H1 (cell line): ENCODE measurements at regions not wholly inside any gene's neighbourhood (a gene's known extent, or its start where the extent isn't known, plus 50 kb on each side); places are given as distances from the start of the nearest gene placed in this dataset.

Source experiments
- RAD21 ChIP-seq, 2 experiments: IDR thresholded peaks in 1 of 2; conservative IDR thresholded peaks in 1 of 2; 2 replicates each; pipeline ENCODE4 v1.6.1; 2011; ENCODE audit warnings: low read depth in 2 of 2, low read length in 2 of 2, improper control_type of control experiment in 1 of 2, inconsistent platforms in 1 of 2, mild to moderate bottlenecking in 1 of 2, moderate library complexity in 1 of 2
- YY1 ChIP-seq: IDR thresholded peaks from 2 replicates; pipeline ENCODE4 v1.6.1; 2011; ENCODE audit warnings: low read depth, mild to moderate bottlenecking, low read length
- TF ChIP-seq, protein P1 (sequence below): fragments of 300-600 bp; sonication (generic); IDR thresholded peaks from 2 replicates; pipeline ENCODE4 v1.7.1; 2012; ENCODE audit warnings: low read length, moderate library complexity, mild to moderate bottlenecking, inconsistent platforms; ENCODE audit not compliant: insufficient replicate concordance

GRCh38 chr9:107872457-107873192, 383.1 kb upstream of the KLF4 start (continued):
- TF ChIP-seq, protein P1, sequence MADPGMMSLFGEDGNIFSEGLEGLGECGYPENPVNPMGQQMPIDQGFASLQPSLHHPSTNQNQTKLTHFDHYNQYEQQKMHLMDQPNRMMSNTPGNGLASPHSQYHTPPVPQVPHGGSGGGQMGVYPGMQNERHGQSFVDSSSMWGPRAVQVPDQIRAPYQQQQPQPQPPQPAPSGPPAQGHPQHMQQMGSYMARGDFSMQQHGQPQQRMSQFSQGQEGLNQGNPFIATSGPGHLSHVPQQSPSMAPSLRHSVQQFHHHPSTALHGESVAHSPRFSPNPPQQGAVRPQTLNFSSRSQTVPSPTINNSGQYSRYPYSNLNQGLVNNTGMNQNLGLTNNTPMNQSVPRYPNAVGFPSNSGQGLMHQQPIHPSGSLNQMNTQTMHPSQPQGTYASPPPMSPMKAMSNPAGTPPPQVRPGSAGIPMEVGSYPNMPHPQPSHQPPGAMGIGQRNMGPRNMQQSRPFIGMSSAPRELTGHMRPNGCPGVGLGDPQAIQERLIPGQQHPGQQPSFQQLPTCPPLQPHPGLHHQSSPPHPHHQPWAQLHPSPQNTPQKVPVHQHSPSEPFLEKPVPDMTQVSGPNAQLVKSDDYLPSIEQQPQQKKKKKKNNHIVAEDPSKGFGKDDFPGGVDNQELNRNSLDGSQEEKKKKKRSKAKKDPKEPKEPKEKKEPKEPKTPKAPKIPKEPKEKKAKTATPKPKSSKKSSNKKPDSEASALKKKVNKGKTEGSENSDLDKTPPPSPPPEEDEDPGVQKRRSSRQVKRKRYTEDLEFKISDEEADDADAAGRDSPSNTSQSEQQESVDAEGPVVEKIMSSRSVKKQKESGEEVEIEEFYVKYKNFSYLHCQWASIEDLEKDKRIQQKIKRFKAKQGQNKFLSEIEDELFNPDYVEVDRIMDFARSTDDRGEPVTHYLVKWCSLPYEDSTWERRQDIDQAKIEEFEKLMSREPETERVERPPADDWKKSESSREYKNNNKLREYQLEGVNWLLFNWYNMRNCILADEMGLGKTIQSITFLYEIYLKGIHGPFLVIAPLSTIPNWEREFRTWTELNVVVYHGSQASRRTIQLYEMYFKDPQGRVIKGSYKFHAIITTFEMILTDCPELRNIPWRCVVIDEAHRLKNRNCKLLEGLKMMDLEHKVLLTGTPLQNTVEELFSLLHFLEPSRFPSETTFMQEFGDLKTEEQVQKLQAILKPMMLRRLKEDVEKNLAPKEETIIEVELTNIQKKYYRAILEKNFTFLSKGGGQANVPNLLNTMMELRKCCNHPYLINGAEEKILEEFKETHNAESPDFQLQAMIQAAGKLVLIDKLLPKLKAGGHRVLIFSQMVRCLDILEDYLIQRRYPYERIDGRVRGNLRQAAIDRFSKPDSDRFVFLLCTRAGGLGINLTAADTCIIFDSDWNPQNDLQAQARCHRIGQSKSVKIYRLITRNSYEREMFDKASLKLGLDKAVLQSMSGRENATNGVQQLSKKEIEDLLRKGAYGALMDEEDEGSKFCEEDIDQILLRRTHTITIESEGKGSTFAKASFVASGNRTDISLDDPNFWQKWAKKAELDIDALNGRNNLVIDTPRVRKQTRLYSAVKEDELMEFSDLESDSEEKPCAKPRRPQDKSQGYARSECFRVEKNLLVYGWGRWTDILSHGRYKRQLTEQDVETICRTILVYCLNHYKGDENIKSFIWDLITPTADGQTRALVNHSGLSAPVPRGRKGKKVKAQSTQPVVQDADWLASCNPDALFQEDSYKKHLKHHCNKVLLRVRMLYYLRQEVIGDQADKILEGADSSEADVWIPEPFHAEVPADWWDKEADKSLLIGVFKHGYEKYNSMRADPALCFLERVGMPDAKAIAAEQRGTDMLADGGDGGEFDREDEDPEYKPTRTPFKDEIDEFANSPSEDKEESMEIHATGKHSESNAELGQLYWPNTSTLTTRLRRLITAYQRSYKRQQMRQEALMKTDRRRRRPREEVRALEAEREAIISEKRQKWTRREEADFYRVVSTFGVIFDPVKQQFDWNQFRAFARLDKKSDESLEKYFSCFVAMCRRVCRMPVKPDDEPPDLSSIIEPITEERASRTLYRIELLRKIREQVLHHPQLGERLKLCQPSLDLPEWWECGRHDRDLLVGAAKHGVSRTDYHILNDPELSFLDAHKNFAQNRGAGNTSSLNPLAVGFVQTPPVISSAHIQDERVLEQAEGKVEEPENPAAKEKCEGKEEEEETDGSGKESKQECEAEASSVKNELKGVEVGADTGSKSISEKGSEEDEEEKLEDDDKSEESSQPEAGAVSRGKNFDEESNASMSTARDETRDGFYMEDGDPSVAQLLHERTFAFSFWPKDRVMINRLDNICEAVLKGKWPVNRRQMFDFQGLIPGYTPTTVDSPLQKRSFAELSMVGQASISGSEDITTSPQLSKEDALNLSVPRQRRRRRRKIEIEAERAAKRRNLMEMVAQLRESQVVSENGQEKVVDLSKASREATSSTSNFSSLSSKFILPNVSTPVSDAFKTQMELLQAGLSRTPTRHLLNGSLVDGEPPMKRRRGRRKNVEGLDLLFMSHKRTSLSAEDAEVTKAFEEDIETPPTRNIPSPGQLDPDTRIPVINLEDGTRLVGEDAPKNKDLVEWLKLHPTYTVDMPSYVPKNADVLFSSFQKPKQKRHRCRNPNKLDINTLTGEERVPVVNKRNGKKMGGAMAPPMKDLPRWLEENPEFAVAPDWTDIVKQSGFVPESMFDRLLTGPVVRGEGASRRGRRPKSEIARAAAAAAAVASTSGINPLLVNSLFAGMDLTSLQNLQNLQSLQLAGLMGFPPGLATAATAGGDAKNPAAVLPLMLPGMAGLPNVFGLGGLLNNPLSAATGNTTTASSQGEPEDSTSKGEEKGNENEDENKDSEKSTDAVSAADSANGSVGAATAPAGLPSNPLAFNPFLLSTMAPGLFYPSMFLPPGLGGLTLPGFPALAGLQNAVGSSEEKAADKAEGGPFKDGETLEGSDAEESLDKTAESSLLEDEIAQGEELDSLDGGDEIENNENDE: peak; percentile 54
- 0 out of 2 replicates have a peak, but pooled peaks have one; percentile 2 for TF ChIP-seq YY1
- TF ChIP-seq RAD21 (IDR thresholded peaks at IDR 0.05 in 1 of 2, conservative IDR thresholded peaks at IDR 0.05 in 1 of 2; ENCODE audit: low read depth in 2 of 2, low read length in 2 of 2): peak; percentile 69 to 77
- TF ChIP-seq, all 59 proteins: peak for 4
